T47D (cell line): ENCODE measurements at regions not wholly inside any gene's neighbourhood (a gene's known extent, or its start where the extent isn't known, plus 50 kb on each side); places are given as distances from the start of the nearest gene placed in this dataset.

ENCODE experiments used
- DNase-seq, 2 experiments: peaks; one replicate each; pipeline versions ENCODE4 v3.0.0 to v3.0.0-alpha.2; 2011 to 2012; ENCODE audit warnings: low read depth in 1 of 2, low spot score in 1 of 2
- JUND ChIP-seq: IDR thresholded peaks from 2 replicates; pipeline ENCODE4 v1.6.1; 2012; ENCODE audit warnings: low read depth
- in situ Hi-C: cut with HindIII; loops from 2 replicates; pipeline ENCODE4 v1.10.0; 2016; ENCODE audit warnings: low sequenced_read_pairs, low pct_unique_long_range_greater_than_20kb

- no peak for TF ChIP-seq JUND
- in situ Hi-C loops, result no loop called here
- peak in 1 of 2 experiments; percentile 58 for DNase-seq
Measured at GRCh38 chr21:36587388-36587787, 107.5 kb upstream of the CLDN14 start.

- no peak for TF ChIP-seq JUND
- in situ Hi-C loops, result no loop called here
- peak in 1 of 2 experiments; percentile 74 for DNase-seq
Measured at GRCh38 chr21:36589352-36589971, 109.5 kb upstream of the SIM2 start.

GRCh38 chr21:36591326-36591970 lies 107.5 kb upstream of the SIM2 start:
- no peak for TF ChIP-seq JUND
- DNase-seq, result no peak
- in situ Hi-C loops, result no loop called here

GRCh38 chr21:36596174-36596573 lies 102.7 kb upstream of the SIM2 start:
- DNase-seq, result no peak
- no peak for TF ChIP-seq JUND
- in situ Hi-C loops, result no loop called here

GRCh38 chr21:36601362-36601761 lies 97.6 kb upstream of the SIM2 start:
- no peak for DNase-seq
- in situ Hi-C loops, result no loop called here
- TF ChIP-seq JUND, result no peak

- no peak for TF ChIP-seq JUND
- in situ Hi-C loops, result no loop called here
- no peak for DNase-seq
Measured at GRCh38 chr21:36602735-36603134, 96.2 kb upstream of the SIM2 start.

GRCh38 chr21:36603221-36603620 lies 95.7 kb upstream of the SIM2 start:
- DNase-seq, result no peak
- in situ Hi-C loops, result no loop called here
- no peak for TF ChIP-seq JUND

GRCh38 chr21:36605426-36605825 lies 93.5 kb upstream of the SIM2 start:
- DNase-seq, result no peak
- in situ Hi-C loops, result no loop called here
- no peak for TF ChIP-seq JUND

GRCh38 chr21:36606287-36606982 lies 92.5 kb upstream of the SIM2 start:
- in situ Hi-C loops, result no loop called here
- DNase-seq, result no peak
- TF ChIP-seq JUND, result no peak

GRCh38 chr21:36606983-36607325 lies 92.0 kb upstream of the SIM2 start:
- in situ Hi-C loops, result no loop called here
- DNase-seq, result no peak
- TF ChIP-seq JUND, result no peak

GRCh38 chr21:36608041-36608896 lies 90.6 kb upstream of the SIM2 start:
- no peak for TF ChIP-seq JUND
- DNase-seq, result no peak
- in situ Hi-C loops, result no loop called here

- DNase-seq, result no peak
- in situ Hi-C loops, result no loop called here
- TF ChIP-seq JUND, result no peak
Measured at GRCh38 chr21:36608897-36609225, 90.1 kb upstream of the SIM2 start.

GRCh38 chr21:36609654-36610053 lies 89.3 kb upstream of the SIM2 start:
- no peak for TF ChIP-seq JUND
- no peak for DNase-seq
- in situ Hi-C loops, result no loop called here
